Vagina (tissue), 2 donors: ENCODE measurements at regions not wholly inside any gene's neighbourhood (a gene's known extent, or its start where the extent isn't known, plus 50 kb on each side); places are given as distances from the start of the nearest gene placed in this dataset.

Experiments used
- CTCF ChIP-seq, 3 experiments: fragments of 450-650 bp in 2 of 3; fragments of 200-600 bp in 1 of 3; sonication (generic) in 1 of 3; IDR thresholded peaks; one replicate each; pipeline ENCODE4 v1.5.1; 2017 to 2019; ENCODE audit warnings: antibody characterized with exemption in 3 of 3, mild to moderate bottlenecking in 2 of 3, moderate library complexity in 2 of 3
- POLR2A ChIP-seq, 2 donors: fragments of 450-650 bp; IDR thresholded peaks; one replicate each; pipeline ENCODE4 v1.6.1; 2017; ENCODE audit warnings: antibody characterized with exemption in 2 of 2, mild to moderate bottlenecking in 2 of 2, moderate library complexity in 2 of 2
- POLR2AphosphoS5 ChIP-seq, 2 donors: sonication (generic); formaldehyde crosslinking; IDR thresholded peaks; one replicate each; pipeline ENCODE4 v1.9.0; 2017; ENCODE audit warnings: antibody characterized with exemption in 2 of 2, mild to moderate bottlenecking in 2 of 2, low read depth in 1 of 2; ENCODE audit not compliant: insufficient read depth in 1 of 2

- no peak for TF ChIP-seq CTCF (IDR thresholded peaks at IDR 0.05)
- TF ChIP-seq POLR2AphosphoS5 (IDR thresholded peaks at IDR 0.05; ENCODE audit: insufficient read depth in 1 of 2, low read depth in 1 of 2): no peak
- TF ChIP-seq POLR2A (IDR thresholded peaks at IDR 0.05): no peak
Observed at GRCh38 chr18:22773944-22774343, 159.2 kb upstream of the RBBP8 start.
